GM19468 (cell line): ENCODE measurements at regions not wholly inside any gene's neighbourhood (a gene's known extent, or its start where the extent isn't known, plus 50 kb on each side); places are given as distances from the start of the nearest gene placed in this dataset.
"Not testable (repeated sequence)": the region's sequence is repeated elsewhere in the genome, so short reads cannot be mapped to it uniquely, and the experiment has no call there.

Experiments
- ATAC-seq: cut with Tn5 transposase; IDR thresholded peaks from one replicate; pipeline ENCODE4 v1.9.1; 2021; ENCODE audit warnings: mild to moderate bottlenecking, moderate library complexity, moderate number of reproducible peaks; ENCODE audit not compliant: unreplicated experiment; ENCODE audit errors: extremely low read depth

DNA sequence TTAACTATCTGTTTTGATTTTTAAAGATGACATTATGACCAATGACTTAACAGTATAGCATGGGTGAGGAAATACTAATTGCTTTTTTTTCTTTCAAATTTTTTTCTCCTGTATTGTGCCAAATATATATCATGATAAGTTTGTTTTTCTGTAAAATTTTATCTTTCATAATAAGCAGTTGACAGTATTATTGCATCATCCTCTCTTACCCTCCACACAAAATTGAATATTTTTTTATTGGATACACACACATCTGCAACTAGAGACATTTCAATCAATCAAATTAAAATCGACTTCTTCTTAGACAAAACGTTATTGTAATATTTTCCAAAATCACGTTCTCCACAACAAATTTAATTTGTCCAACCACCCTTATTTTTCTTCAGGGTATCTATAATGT is 330.4 kb upstream of the BRINP3 start:
- no peak for ATAC-seq

DNA sequence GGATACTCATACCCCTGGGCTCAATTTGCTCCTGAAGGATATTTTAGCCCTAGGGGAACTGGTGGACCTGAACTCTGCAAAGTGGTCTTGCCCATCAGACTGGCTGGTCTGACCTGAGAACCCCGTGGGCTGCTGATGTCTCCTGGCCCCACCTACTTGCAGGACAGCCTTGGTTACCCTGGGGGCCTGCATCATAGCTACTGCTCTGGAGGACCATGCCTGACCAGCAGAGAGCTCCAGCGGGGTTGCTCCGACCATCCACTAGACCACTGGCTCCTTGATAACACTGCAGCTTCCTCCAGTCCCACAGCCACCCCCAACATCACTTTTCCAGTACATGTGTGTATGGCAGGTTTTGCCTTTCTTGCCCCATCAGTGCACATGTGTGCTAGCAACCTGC is 331.6 kb upstream of the BRINP3 start:
- no peak for ATAC-seq

GRCh38 chr1:190812996-190813395 is 335.3 kb upstream of the BRINP3 start:
- ATAC-seq = no peak

- ATAC-seq = no peak
Observed at GRCh38 chr1:190832511-190832910, 354.8 kb upstream of the BRINP3 start.

DNA sequence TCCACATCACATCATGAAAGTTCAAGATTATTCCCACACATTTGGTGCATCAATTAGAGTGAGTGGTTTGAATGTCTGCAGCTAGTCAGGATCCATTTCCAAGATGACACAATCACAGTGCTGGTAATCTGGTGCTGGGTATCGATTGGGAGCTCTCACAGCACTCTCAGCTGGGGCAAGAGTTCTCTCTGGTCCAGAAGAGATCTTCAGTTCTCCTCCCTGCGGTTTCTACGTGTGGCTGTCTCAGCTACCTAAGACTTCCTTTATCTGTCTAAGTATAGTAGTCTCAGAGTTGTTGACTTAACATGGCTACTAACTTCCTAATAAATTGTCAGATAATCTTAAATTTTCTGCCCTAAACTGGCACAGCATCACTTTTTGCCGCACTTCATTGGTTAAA is 358.0 kb upstream of the BRINP3 start:
- ATAC-seq = no peak

DNA sequence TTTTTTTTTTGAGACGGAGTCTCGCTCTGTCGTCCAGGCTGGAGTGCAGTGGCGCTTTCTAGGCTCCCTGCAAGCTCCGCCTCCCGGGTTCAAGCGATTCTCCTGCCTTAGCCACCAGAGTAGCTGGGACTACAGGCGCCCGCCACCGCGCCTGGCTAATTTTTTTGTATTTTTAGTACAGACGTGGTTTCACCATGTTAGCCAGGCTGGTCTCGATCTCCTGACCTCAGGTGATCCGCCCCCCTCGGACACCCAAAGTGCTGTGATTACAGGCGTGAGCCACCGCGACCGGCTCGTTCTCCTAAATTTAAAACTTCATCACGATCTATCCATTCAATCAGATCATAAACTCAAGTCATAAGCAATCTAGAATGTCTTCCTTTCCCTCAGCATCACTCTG is 359.5 kb upstream of the BRINP3 start:
- ATAC-seq = not testable (repeated sequence)

DNA sequence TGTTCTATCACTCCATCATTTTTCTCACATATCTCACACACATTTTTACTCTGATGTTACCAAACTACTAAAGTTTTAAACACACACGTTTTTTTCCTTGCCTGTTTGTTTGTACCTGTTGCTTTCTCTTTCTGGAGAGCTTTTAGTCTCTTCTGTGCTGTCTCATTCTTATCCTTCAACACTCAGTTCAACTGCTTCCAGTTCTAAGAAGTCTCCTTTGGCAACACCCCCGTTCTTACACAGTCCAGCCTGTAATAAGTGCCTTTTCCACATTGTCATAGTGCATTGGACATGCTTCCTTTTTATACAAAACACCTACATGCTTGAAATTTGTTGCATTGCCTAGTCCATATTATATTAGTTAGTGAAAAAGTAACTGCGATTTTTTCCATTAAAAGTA is 360.2 kb upstream of the BRINP3 start:
- ATAC-seq = no peak

- ATAC-seq = no peak
Observed at GRCh38 chr1:190847166-190847565, 369.5 kb upstream of the BRINP3 start.

DNA sequence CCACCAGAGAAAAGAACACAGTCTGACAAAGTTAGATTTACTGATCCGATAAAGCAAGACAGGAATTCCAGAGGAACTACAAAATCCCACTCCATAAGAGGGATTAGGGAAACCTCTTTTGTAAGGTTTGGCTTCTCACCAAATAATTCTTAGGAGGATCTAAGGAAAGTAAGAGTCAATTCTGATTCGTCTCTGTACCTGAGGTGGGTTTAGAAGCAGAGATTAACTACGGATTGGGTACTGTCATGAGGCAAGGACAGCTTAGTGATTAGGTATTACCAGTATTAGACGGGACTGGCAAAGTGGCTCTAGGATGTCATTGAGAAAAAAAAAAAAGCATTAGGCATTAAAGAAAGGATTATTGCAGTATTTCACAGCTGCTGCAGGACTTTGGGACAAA is 371.7 kb upstream of the BRINP3 start:
- no peak for ATAC-seq

DNA sequence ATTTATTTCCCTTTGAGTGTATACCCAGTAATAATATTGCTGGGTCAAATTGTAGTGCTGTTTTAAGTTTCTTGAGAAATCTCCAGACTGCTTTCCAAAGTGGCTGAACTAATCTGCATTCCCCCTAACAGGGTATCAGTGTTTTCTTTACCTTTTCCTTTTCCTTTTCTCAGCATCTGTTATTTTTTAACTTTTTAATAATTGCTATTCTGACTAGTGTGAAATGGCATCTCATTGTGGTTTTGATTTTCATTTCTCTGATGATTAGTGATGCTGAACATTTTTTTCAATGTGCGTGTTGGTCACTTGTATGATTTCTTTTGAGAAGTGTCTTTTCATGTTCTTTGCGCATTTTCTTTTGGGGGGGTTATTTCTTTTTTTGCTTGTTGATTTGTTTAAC is 374.9 kb upstream of the BRINP3 start:
- ATAC-seq = no peak

DNA sequence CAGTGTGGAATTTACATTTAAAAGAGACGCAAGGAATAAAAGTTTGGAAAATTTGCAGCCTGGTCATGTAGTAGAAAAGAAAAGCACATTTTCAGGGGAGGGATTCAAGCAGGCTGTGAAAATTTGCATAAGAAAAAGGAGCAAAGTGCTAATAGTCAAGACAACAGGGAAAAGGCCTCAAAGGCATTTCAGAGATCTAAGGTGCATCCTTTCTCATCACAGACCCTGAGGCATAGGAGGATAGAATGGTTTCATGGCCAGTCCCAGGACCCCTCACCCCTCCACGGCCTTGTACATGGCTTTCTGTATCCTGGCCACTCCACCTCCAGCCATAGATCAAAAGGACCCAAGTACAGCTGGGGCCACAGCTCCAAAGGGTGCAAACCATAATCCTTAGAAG is 380.5 kb upstream of the BRINP3 start:
- no peak for ATAC-seq

GRCh38 chr1:190864013-190864641 is 386.5 kb upstream of the BRINP3 start:
- no peak for ATAC-seq

GRCh38 chr1:190880352-190880751 is 402.7 kb upstream of the BRINP3 start:
- ATAC-seq = no peak

DNA sequence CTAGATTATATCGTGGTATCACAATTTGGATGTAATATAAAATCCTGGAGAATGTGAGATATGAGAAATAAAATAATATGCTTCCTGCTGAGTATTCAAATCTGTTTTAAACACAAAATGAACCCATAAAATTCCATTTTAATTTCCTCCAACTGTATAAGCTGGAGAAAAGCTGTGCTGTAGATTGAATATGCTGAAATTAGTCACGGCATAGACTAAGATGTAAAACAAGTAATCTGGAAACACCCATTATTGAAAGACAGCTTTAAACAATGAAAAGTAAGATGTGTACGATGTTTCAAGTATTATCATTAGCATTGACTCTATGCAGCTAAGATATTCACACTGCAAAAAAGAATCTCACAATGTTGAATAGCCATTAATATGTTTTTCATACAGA is 403.4 kb upstream of the BRINP3 start:
- ATAC-seq = no peak

DNA sequence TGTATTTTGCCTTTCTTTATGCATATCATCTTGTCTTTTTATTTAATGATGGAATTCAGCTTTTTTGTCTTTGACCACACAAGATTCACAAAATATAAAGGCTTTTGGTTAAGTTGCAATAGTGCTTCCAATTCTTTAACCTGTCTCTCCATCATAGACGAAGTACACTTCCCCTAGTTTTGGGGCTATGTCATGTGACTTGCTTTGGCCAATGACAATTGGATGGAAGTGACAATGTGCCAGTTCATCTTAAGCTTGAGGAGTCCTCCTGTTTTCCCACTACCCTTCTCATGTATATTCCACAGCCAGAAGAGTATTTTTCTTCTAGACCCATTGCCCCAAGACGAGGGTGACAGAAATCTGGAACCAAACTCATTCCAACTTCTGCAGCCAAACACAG is 419.6 kb upstream of the BRINP3 start:
- ATAC-seq = no peak

- no peak for ATAC-seq
Observed at GRCh38 chr1:190904091-190904695, 426.5 kb upstream of the BRINP3 start.

DNA sequence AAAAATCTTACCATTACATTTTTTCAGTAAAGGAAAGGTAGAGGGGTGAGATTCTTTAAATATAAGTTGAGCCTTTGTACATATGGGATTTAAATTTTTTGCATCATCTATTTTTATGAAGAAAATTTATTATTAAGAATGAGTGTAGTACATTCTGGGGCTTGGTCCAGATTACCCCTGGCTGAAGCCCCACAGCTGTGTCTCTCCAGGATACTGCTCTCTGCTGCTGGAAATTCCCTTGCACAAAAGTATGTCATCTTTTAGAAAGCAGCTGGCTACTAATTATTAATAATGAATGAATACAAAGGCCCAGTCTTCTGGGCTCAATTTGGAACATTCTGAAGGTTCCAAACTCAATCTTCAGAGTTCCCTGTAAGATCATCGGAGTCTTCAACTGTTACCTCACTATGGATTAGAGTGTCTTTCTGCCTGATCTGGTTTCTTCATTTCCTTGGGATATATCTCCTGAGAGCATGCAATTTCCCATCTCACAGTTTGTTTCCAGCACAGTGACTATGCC is 428.6 kb upstream of the BRINP3 start:
- ATAC-seq = no peak

- no peak for ATAC-seq
Observed at GRCh38 chr1:190908246-190908645, 430.6 kb upstream of the BRINP3 start.

DNA sequence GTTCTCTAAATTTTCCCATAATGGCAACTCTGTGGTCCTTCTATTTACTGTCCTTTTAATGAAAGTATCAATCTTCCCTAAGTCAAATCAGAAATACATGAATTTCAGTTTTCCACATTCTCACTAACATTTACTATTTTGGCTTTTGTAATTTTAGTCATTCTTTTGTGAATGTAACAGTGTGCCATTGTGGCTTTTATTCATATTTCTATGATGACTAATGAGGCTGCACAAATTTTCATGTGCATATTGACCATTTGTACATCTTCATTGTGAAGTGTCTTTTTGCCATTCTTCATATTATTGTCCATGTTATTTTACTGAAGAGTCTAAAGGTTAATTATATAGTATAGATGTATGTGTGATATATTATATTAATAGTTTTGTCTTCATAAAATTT is 431.0 kb upstream of the BRINP3 start:
- ATAC-seq = no peak

- ATAC-seq = no peak
Observed at GRCh38 chr1:190935925-190936324, 458.3 kb upstream of the BRINP3 start.

DNA sequence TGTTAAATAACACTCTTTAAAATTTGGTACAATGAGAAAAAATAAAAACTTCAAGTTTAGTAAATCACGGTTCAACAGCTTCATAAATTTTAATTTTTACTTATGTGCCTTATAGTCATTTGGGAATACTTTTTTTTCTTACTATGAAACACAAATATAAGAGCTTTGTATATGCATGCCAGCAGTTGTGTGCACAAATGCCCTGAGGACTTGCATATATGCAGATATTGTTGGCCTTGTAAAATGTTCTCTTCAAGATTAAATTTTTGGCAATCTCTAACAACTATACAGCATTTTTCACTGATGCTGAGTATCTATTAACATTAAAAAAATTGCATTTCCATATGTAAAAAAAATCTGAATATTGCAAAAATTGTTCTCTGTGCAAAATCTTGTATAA is 458.7 kb upstream of the BRINP3 start:
- no peak for ATAC-seq

DNA sequence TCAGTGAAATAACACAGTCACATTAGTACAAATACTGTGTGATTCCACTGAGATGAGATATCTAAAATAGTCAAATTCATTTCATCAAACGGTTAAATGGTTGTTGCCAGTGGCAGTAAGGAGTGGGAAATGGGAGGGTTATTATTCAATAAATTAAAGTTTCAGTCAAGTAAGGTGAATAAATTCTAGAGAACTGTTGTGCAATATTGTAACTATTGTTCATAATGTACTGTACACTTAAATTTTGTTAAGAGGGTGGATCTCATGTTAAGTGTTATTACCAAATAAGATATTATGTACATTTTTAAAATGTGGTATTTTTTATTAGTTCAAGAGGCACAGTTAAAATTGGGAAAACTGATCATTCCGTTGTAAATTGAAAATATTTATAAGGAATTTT is 463.3 kb upstream of the BRINP3 start:
- ATAC-seq = no peak
